Cardiac fibroblast (primary cell): ENCODE measurements at regions not wholly inside any gene's neighbourhood (a gene's known extent, or its start where the extent isn't known, plus 50 kb on each side); places are given as distances from the start of the nearest gene placed in this dataset.
A peak's percentile ranks its signal among the peaks of the same experiment; 100 is the strongest.

Experiments used
- DNase-seq, 2 donors: peaks; one replicate each; pipeline versions ENCODE4 v3.0.0 to v3.0.0-alpha.2; 2010; ENCODE audit warnings: low read depth in 2 of 2
- H3K4me3 ChIP-seq, 2 donors: replicated peaks in 1 of 2; 1 replicate in 1 of 2; 2 replicates in 1 of 2; pipeline ENCODE4 v1.5.1; 2011; ENCODE audit warnings: low read depth in 2 of 2, low read length in 2 of 2, mild to moderate bottlenecking in 2 of 2, moderate library complexity in 1 of 2
- TF ChIP-seq, protein P1 (sequence below): IDR thresholded peaks from one replicate; pipeline ENCODE4 v1.5.1; 2011; ENCODE audit warnings: low read depth, mild to moderate bottlenecking, low read length, inconsistent platforms

DNA sequence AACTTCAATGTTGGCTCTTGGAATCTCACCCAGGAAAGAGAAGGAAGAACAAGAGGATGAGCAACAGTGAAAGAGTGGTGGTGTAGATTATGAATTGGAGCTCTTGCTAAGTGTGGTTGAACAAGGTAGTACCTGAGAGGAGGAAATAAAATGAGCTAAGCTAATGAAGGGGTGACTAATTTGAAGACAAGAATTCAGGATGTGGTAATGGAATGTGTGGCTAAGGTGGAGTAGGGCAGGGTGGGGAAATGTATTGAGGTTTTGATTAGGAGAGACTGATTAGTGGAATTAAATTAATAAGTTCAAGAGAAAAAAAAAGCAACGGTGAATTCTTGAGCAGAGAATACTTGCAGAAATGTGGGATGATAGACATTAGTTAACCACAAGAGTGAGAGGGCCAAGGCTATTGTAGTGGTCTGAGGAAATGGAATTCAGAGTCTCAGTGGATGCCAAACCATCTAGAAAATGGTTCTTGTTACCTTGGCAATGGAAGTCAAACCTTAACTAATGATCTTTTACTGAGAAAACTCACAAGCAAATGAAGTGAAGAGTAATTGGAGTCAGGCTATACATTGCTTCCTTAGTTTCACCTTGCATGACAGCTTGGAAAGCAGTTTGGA lies 648.3 kb upstream of the ZNF608 start:
- TF ChIP-seq, protein P1, sequence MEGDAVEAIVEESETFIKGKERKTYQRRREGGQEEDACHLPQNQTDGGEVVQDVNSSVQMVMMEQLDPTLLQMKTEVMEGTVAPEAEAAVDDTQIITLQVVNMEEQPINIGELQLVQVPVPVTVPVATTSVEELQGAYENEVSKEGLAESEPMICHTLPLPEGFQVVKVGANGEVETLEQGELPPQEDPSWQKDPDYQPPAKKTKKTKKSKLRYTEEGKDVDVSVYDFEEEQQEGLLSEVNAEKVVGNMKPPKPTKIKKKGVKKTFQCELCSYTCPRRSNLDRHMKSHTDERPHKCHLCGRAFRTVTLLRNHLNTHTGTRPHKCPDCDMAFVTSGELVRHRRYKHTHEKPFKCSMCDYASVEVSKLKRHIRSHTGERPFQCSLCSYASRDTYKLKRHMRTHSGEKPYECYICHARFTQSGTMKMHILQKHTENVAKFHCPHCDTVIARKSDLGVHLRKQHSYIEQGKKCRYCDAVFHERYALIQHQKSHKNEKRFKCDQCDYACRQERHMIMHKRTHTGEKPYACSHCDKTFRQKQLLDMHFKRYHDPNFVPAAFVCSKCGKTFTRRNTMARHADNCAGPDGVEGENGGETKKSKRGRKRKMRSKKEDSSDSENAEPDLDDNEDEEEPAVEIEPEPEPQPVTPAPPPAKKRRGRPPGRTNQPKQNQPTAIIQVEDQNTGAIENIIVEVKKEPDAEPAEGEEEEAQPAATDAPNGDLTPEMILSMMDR: no peak
- H3K4me3 ChIP-seq: no peak overlapping the region
- DNase-seq: peak; percentile 17 to 18

DNA sequence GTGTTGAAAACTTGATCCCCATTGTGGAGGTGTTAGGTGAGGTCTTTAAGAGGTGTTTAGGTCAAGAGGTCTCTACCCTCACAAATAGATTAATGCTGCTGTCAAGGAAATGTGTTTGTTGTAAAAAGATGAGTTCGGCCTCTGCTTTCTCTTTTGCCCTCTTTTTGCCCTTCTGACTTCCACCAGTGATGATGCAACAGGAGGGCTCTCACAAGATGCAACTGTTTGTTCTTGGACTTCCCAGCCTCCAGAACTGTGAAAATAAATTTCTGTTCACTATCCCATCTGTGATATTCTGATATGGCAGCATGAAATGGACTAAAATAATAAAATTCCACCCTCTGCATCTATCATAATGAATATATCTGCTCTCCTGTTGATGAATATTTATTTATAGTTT lies 650.0 kb upstream of the ZNF608 start:
- no peak for DNase-seq
- TF ChIP-seq, protein P1: no peak
- H3K4me3 ChIP-seq: no peak overlapping the region

DNA sequence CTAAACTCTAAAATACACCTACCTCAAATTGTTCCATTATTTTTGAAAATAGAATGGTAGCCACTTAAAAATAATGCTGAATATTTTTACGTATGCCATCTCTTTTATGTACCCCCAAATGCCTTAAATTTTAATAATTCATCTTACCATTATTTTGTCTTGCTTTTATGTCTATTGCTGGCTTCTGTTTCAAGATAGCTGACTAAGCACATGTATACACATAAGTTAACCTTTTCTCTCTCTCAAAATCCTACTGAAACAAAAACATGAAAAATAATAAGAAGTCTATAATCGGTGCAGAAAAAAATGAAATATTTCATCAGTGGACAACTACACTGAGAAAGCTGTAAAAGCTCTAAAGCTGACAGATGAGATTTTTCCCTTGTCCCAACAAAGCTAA lies 652.0 kb upstream of the ZNF608 start:
- TF ChIP-seq, protein P1: no peak
- no peak for DNase-seq
- H3K4me3 ChIP-seq: no peak overlapping the region

GRCh38 chr5:125399885-125400284 lies 653.4 kb upstream of the ZNF608 start:
- TF ChIP-seq, protein P1: no peak
- H3K4me3 ChIP-seq: no peak overlapping the region
- no peak for DNase-seq

GRCh38 chr5:125401724-125402622 lies 655.5 kb upstream of the ZNF608 start:
- TF ChIP-seq, protein P1: no peak
- no peak overlapping the region for H3K4me3 ChIP-seq
- DNase-seq: peak in 1 of 2 donors; percentile 15

- no peak for DNase-seq
- TF ChIP-seq, protein P1: no peak
These were observed 656.3 kb upstream of the ZNF608 start for GRCh38 chr5:125402787-125403186.

More at GRCh38 chr5:125402787-125403186, 656.3 kb upstream of the ZNF608 start:
- no peak overlapping the region for H3K4me3 ChIP-seq
